Astrocyte (in vitro differentiated cells and primary cell): ENCODE measurements at regions not wholly inside any gene's neighbourhood (a gene's known extent, or its start where the extent isn't known, plus 50 kb on each side); places are given as distances from the start of the nearest gene placed in this dataset.

Experiments used
- EZH2 ChIP-seq: IDR thresholded peaks from 2 replicates; pipeline ENCODE4 v1.6.1; 2012; ENCODE audit warnings: mild to moderate bottlenecking, low read length, inconsistent platforms; ENCODE audit not compliant: insufficient read depth
- TF ChIP-seq, protein P1 (sequence below): IDR thresholded peaks from 2 replicates; pipeline ENCODE4 v1.5.1; 2011; ENCODE audit warnings: low read depth, mild to moderate bottlenecking, inconsistent platforms, low read length, moderate library complexity; ENCODE audit not compliant: insufficient read depth

- no peak for TF ChIP-seq EZH2
- TF ChIP-seq, protein P1, sequence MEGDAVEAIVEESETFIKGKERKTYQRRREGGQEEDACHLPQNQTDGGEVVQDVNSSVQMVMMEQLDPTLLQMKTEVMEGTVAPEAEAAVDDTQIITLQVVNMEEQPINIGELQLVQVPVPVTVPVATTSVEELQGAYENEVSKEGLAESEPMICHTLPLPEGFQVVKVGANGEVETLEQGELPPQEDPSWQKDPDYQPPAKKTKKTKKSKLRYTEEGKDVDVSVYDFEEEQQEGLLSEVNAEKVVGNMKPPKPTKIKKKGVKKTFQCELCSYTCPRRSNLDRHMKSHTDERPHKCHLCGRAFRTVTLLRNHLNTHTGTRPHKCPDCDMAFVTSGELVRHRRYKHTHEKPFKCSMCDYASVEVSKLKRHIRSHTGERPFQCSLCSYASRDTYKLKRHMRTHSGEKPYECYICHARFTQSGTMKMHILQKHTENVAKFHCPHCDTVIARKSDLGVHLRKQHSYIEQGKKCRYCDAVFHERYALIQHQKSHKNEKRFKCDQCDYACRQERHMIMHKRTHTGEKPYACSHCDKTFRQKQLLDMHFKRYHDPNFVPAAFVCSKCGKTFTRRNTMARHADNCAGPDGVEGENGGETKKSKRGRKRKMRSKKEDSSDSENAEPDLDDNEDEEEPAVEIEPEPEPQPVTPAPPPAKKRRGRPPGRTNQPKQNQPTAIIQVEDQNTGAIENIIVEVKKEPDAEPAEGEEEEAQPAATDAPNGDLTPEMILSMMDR, result no peak
These were observed 232.5 kb upstream of the HES1 start for GRCh38 chr3:193903512-193903817.
